ENCODE measurements at regions not wholly inside any gene's neighbourhood (a gene's known extent, or its start where the extent isn't known, plus 50 kb on each side); places are given as distances from the start of the nearest gene placed in this dataset.
"Not testable (repeated sequence)": the region's sequence is repeated elsewhere in the genome, so short reads cannot be mapped to it uniquely, and the experiment has no call there.

DNA sequence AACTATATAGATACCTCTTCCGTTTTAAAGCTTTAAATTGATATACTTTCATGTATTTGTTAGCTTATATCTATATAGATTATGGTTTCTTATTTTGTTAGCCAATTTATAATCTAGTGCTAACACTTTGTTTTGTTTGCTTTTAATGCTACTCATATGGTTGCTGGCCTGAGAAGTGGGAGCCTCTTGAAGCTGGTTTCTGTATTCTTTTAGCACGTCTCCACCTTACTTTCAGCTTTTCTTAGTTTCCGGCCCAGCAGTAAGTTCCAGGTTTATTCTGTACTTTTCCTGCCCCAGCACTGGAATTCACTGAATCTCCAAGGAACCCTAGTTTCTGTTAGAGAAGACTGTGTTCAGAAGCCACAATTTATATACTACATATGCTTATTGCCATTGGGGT is 458.9 kb downstream of the PRR16 start:
- no peak for DNase-seq

DNA sequence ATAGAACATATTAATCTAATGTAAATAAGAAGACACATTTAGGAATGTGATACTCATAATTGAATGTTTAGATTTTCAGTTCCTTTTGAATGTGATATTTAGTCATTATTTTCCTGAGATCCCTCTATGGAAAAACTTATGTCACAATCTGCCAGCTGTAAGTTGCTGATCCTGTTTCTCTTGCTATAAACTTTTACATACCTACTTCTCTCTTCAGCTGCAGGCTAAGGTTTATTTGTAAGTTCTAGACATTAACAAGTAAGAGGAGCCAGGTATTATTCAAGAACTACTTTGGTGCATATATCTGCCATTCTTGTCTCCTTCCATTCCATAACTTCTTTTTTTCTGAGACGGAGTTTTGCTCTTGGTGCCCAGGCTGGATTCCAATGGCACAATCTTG is 462.4 kb downstream of the PRR16 start:
- no peak for DNase-seq

DNA sequence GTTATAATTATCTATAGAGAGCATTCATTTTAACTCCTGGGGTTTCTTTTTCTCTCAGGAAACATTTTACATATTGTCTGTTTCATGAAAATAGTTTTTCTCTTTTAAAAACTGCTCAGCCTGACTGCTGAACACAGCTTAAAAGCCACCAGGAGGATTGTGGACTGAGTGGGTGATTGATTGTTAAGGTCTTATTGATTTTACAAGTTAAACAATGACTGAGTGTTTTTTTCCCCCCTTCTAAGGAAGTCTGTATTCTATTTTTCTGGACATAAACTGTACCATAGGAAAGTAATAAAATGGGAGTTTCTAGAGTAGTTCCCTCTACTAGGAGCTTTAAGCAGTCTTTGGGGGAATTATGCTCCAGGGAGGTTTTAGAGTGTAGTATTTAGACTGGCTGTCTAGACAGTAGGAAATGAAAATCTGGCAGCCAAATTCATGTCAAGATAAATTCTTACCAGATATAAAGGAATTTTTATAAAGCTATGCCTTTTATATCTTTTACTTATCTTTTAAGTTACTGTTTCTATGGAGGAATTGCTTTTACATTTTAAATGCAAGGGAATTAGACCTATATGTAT is 463.9 kb downstream of the PRR16 start:
- DNase-seq: no peak

DNA sequence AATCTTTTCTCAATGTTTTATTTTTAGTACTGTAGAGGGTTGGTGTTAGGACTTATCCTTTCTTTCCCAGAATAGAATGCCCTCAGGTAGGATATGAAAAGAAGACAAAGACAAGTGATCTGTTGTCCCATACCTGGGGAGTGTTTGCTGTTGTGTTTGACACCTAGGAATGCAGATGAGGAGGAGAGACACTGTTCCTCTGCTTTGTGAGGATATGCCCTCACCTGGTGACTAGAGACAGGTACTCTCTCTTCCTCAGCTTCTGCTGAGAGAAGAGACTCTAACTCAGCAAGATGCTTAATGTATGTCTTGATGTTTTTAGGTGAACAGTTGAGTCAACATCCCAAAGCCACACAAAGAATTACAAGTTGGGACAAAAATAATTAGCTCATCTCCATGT is 468.4 kb downstream of the PRR16 start:
- no peak for DNase-seq

GRCh38 chr5:120934031-120934430 is 469.9 kb downstream of the PRR16 start:
- no peak for DNase-seq

GRCh38 chr5:120936652-120937051 is 472.6 kb downstream of the PRR16 start:
- DNase-seq: no peak

DNA sequence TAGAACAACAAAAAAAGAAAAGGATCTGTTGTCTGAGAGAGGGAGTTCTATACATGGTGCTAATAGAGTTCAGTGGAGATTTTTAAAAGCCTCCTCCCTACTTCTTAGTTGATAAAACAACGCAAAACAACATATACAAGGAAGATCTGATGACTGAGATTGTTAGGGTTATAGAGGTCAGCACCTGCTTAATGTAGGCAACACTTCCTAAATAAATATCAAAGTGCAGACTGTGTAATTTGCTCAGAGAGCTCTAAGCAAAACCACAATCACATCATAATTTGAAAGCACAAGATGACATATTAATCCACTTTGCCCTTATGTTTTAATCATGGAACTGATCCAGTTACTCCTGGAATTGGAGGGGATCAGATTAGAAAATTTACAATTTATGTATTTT is 474.5 kb downstream of the PRR16 start:
- no peak for DNase-seq

GRCh38 chr5:120942596-120943350 is 478.7 kb downstream of the PRR16 start:
- no peak for DNase-seq

- DNase-seq: not testable (repeated sequence)
These were observed 485.5 kb downstream of the PRR16 start for GRCh38 chr5:120949596-120949995.

- not testable (repeated sequence) for DNase-seq
These were observed 489.3 kb downstream of the PRR16 start for GRCh38 chr5:120953445-120953844.

- DNase-seq: no peak
These were observed 490.2 kb downstream of the PRR16 start for GRCh38 chr5:120954255-120954654.

- DNase-seq: no peak
These were observed 491.7 kb downstream of the PRR16 start for GRCh38 chr5:120955795-120956194.

DNA sequence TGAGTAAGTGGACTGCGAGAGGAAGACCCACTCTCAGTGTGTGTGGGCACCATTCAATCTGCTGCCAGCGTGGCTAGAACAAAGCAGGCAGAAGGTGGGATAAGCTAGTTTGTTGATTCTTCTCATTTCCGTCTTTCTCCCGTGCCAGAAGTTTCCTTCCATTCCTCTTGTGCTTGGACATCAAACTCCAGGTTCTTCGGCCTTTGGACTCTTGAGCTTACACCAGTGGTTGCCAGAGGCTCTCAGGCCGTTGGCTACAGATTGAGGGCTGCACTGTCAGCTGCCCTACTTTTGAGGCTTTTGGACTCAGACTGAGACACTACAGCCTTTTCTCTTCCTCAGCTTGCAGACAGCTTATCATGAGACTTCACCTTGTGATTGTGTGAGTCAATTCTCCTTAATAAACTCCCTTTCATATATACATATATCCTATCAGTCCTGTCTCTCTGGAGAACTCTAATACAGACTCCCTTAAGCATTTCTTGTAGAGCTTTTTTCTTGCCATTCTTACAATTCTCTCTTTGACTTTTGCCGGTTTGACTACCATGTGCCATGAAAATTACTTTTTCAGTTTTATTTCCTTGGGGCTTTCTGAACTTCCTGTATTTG is 494.9 kb downstream of the PRR16 start:
- no peak for DNase-seq

DNA sequence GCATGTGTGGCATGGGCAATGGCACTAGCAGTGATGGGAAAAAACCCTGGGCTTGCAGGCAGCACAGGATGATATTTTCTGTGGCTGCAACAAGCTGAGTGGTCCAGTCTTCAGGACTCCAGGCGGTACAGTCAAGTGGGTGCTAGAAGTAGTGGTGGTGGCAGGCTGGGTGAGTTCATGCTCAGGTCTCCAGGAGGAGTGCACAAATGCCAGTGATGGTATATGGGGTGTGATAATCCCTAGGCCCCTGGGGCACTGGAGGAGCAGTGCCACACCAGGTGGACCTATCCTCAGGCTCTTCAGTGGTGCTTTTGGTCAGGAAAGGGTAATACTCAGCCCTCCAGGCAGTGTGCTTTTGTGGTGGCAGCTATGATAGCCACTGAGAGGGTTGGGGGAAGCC is 496.4 kb downstream of the PRR16 start:
- DNase-seq: no peak

- DNase-seq: no peak
These were observed 503.3 kb downstream of the PRR16 start for GRCh38 chr5:120967366-120967765.

DNA sequence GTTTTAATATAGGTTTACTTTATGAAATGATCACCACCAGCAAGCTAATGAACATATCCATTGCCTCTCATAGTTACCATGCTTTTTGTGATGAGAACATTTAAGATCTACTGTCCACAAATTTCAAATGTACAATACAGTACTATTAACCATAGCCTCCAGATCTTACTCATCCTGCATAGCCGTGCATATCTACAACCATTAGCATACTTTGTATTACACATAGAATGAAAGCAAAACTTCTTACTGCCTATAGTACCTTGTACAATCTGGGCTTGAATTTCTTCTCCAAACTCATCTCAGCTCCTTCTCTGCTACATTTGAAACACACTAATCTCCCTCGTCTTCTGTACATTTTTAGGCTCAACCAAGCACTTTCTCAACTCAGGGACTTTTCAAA is 510.6 kb downstream of the PRR16 start:
- DNase-seq: no peak

DNA sequence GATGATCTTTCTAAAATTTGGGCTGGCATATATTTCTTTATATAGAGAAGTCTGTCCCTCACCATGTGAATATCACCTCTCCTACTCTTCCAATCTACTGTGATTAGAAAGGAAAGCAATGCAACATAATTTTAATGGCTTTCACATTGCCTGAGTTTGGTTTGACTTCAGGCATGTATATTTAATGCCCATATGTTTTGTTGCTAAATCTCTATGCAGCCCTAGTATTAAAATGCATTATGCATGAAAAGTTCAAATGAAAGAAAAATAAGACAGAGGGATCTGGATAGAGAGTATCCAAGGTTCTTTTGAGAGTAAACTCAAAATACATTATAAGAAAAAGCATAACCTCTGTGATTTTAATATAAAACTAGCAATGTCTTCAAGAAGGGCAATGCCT is 518.3 kb downstream of the PRR16 start:
- DNase-seq: no peak

GRCh38 chr5:120985526-120985925 is 521.4 kb downstream of the PRR16 start:
- DNase-seq: no peak

DNA sequence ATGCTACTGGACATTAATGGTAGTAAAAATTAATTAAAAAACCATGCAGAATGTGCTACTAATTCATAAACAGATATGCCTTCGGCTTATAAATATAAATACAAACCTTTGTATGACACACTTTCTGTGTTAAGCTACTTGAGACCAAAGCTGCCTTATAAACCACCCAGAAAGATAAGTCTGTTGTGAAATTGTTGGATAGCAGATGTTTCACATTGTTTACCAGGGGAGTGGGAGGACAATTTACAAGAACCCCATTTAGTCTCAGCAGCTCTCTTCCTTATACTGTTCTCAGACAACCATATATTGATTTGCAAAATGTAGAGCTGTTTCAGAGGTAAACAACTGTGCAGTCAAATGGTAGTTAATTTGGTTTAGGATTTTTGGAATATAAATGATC is 524.4 kb downstream of the PRR16 start:
- DNase-seq: no peak

DNA sequence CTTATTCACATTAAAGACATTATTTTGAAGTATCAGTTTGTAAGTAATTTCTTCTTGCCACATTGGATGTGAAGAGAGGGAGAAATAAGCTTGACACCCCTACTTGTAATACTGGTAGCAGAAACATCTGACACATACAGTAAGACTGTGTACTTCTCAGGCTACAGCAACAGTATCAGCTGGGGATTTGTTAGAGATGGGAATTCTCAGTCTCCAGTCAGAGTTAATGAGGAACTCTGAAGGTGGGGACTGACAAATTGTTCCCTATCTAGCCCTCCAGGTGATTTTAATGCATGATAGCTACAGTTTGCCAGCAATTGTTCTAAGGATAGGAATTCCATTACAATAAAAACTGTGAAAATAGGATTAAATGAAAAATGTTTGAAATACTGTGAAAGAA is 524.8 kb downstream of the PRR16 start:
- DNase-seq: no peak

DNA sequence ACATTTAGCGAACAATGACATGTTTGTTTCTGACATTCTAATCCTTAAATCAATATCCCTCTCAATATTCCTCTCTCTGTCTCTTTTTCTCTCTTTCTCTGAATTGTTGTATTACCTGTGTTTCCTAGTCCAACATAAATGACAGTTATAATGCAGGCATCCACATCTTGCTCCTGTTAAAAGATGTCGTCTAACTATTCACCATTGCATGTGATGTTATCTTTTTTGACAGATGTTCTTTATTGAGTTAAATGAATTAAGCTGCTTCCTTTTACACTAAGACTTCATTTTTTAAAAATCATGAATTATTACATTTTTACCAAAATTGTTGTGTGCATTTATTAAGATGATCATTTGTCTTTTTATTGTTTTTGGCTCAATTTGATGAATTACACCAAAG is 527.5 kb downstream of the PRR16 start:
- no peak for DNase-seq

DNA sequence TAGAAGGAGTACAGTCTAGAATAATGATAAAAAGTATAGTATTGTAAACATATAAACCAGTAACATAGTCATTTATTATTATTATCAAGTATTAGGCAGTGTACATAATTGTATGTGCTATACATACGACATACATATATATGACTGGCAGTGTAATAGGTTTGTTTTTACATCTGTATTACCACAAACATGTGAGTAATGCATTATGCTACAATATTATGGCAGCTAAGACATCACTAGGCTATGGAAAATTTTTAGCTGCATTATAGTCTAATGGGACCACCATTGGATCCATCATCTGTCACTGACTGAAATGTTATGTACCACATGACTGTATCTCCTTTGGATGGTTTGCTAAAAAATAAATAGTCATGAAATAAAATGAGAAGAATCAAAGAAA is 530.0 kb downstream of the PRR16 start:
- no peak for DNase-seq

DNA sequence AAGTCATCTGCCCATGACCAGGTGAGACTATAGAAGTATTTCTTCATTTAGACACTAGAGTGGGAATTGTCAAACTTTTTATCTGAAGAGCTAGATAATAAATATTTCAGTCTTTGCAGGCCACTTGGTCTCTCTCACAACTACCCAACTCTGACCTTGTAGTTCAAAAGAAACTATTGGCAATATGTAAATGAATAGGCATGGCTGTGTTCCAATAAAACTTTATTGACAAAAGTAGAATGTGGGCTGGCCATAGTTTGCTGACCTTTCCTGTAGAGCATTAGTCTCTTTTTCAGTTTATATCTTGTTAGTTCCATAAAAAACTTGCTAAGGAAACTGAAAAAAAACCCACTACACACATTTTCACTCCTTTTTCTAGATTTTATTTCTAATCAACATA is 535.5 kb downstream of the PRR16 start:
- DNase-seq: no peak

DNA sequence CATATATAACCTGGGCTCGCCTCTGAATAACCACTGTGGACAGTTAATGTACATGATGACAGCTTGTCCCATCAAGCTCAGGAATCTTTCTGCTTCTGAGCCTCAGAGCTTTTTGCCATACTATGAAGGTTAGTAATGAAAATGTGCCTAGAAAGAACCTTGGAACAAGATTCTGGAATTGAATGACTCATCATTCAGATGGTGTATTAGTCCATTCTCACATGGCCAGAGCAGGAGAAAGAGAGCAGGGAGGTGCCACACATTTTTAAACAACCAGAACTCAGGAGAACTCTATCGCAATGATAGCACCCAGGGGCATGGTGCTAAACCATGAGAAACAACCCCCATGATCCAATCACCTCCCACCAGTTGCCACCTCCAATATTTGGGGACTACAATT is 542.1 kb downstream of the PRR16 start:
- DNase-seq: no peak

- no peak for DNase-seq
These were observed 543.9 kb downstream of the PRR16 start for GRCh38 chr5:121008041-121008440.
